Retinal pigment epithelial cell (primary cell): ENCODE measurements at regions not wholly inside any gene's neighbourhood (a gene's known extent, or its start where the extent isn't known, plus 50 kb on each side); places are given as distances from the start of the nearest gene placed in this dataset.

Experiments used
- DNase-seq: peaks from one replicate; pipeline ENCODE4 v3.0.0-alpha.2; 2010; ENCODE audit warnings: low read depth
- H3K4me3 ChIP-seq: 2 replicates; pipeline ENCODE4 v1.5.1; 2011; ENCODE audit warnings: mild to moderate bottlenecking, low read length, control low read depth, moderate library complexity
- TF ChIP-seq, protein P1 (sequence below): conservative IDR thresholded peaks from 2 replicates; pipeline ENCODE4 v1.5.1; 2011; ENCODE audit warnings: low read depth, low read length, control low read depth, inconsistent platforms

GRCh38 chr3:197423376-197423775, 125.0 kb upstream of the DLG1 start:
- no peak for DNase-seq
- TF ChIP-seq, protein P1, sequence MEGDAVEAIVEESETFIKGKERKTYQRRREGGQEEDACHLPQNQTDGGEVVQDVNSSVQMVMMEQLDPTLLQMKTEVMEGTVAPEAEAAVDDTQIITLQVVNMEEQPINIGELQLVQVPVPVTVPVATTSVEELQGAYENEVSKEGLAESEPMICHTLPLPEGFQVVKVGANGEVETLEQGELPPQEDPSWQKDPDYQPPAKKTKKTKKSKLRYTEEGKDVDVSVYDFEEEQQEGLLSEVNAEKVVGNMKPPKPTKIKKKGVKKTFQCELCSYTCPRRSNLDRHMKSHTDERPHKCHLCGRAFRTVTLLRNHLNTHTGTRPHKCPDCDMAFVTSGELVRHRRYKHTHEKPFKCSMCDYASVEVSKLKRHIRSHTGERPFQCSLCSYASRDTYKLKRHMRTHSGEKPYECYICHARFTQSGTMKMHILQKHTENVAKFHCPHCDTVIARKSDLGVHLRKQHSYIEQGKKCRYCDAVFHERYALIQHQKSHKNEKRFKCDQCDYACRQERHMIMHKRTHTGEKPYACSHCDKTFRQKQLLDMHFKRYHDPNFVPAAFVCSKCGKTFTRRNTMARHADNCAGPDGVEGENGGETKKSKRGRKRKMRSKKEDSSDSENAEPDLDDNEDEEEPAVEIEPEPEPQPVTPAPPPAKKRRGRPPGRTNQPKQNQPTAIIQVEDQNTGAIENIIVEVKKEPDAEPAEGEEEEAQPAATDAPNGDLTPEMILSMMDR, result no peak
- H3K4me3 ChIP-seq, result no peak overlapping the region

DNA sequence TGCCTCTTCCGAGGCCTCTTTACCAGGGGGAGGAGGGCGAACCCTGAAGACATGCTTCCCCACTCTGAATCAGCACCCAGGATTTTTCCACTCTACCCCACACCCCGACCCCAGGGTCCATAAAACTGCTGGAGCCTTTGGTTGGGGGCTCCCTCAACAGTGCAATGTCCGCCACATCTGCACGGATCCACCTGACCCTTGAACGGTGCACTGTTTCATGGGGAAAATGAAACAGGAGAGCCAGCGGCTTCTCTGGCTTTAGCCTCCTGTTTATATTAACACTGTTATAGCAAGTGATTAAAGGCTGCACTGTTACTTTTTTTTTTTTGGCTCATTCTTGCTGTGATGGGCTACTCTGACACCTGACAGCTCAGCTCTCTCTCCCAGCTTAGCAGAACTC, 124.1 kb upstream of the DLG1 start:
- H3K4me3 ChIP-seq, result no peak overlapping the region
- no peak for DNase-seq
- TF ChIP-seq, protein P1, result no peak

- no peak for DNase-seq
- no peak overlapping the region for H3K4me3 ChIP-seq
- TF ChIP-seq, protein P1, result no peak
These were observed 122.6 kb upstream of the DLG1 start for GRCh38 chr3:197421021-197421420.

DNA sequence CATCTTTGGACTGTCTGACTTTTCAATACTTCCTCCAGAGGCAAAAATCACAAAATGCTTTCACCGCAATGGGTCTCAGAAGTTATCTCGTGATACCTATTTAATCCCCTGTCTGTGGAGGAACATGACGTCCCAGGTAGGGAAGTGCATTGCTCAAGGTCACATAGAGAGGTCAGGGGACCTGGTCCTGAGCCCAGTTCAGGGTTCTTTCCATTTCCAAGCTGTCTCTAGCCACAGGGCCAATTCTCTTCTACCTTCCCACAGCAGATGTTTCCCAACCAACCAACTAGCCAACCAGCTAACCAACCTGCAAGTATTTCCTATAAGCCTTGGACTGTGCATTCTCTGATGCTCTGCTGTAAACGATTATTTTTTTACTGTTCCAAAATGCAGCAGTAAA, 122.2 kb upstream of the DLG1 start:
- TF ChIP-seq, protein P1, result no peak
- no peak overlapping the region for H3K4me3 ChIP-seq
- no peak for DNase-seq

DNA sequence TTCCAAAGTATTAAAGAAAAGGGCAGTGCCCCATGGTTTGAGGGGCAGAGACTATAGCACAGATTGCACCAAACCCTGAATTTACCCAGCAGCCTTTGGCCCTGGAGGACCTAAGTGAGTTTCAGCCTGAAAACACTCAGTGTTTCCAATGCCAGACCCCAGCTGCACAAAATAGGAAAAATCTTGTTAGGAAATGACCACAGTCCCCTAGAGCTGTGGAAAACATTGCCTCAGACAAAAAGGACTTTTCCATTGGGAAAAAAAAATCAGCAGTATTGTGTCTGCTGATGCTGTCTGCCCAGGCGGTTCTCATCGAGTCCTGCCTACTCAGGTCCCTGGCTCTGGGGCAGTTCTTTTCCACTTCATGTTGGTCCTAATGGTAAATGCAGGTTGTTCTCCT, 121.7 kb upstream of the DLG1 start:
- H3K4me3 ChIP-seq, result no peak overlapping the region
- TF ChIP-seq, protein P1, result no peak
- DNase-seq, result no peak

GRCh38 chr3:197419696-197420095, 121.3 kb upstream of the DLG1 start:
- no peak overlapping the region for H3K4me3 ChIP-seq
- DNase-seq, result no peak
- TF ChIP-seq, protein P1, result no peak

DNA sequence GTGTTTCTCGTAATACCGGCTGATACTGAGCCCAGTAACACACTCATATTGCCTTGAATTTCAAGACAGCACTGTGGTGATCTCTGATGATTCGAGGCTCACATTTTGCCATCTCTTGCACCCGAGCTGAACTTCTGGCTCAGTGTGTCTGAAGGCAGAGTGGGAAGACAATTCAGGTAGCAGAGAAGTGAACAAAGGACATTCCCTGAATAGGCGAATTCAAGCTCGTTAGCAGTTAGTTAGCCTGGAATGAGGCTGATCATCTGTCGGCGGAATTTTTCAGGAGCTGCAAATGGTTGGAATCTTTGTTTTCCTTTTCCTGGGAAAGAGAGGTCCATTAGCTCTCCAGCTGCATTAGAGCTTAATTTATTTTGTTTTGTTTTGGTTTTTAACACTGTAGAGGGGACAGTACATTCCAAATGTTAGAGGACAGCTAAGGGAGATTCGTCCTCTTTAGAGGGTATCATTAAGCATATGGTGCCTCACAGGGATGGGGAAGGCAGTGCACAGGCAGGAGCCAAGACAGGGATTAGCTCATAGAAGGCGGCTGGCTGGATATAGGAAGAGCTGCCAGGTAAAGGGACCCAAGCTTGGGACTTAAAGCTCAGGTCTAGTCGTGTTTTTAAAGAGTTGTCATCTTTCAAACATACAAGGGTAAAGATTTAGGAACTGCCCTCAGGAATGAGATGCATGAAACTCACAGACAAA, 119.7 kb upstream of the DLG1 start:
- no peak for DNase-seq
- no peak overlapping the region for H3K4me3 ChIP-seq
- TF ChIP-seq, protein P1, result no peak
